ENCODE measurements at regions not wholly inside any gene's neighbourhood (a gene's known extent, or its start where the extent isn't known, plus 50 kb on each side); places are given as distances from the start of the nearest gene placed in this dataset.

GRCh38 chr2:17276220-17276619, 242.0 kb downstream of the RAD51AP2 start:
- Histone ChIP-seq H3K27me3 (no peaks in the 10 kb centered on the region), H3K4me2 (no peak overlapping the region), H4K20me1 (no peaks in the 10 kb centered on the region), H3K9ac (no peak overlapping the region), H3K9me3 (replicated peaks in 1 of 11) (peaks cover 0 to 9% (median 0%) of the 10 kb centered on the region in 11 experiments; a peak in 1 of 22 replicates), H3K4me3 (no peak overlapping the region), H3K36me3 (no peaks in the 10 kb centered on the region), H3K4me1 (peaks cover 0 to 27% (median 3%) of the 10 kb centered on the region in 10 experiments; a peak in 10 of 20 replicates), H3K27ac (no peak overlapping the region)
- TF ChIP-seq Cebpa-rat (IDR thresholded peaks at IDR 0.05) = no peak

DNA sequence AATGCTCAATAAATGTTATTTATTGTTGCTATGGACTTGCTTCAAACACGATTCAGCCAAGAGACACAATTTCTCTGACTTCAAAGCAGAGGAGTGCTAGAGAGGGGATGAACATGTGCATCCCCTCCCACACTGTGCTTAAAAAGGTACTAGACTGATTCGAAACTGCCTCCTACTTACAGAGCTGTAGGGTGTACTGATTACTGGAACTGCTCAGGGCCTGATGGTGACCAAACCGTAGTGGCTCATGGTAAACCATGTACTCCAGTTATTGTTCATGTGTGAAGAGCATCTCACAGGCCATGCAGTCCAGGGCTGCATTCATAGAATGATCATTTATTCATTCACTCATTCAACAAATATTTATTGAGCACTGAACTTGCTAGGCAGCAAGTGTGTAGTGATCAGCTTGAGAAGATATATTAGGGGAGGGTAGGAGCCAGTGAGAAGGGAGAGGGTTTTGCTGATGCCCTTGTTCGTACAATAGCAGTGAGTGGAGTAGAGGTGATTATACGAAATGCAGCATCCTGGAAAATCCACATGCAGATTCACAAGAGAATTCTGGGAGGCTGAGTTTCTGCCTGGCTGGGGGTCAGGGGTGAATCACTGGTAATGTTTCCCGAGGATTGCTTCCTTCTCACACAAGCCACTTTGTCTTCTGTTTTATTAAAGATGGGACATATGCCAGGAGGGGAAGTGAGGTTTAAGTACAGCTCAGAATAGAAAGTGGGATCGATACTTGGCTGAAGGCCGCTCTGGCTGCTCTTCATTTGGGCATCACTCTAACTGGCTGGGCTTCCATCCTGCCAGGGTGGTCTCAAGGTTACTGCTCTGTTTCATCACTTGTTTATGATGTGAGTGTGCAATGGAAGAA, 245.4 kb downstream of the RAD51AP2 start:
- H4K20me1 ChIP-seq = no peaks in the 10 kb centered on the region
- no peak for TF ChIP-seq Cebpa-rat (IDR thresholded peaks at IDR 0.05)

DNA sequence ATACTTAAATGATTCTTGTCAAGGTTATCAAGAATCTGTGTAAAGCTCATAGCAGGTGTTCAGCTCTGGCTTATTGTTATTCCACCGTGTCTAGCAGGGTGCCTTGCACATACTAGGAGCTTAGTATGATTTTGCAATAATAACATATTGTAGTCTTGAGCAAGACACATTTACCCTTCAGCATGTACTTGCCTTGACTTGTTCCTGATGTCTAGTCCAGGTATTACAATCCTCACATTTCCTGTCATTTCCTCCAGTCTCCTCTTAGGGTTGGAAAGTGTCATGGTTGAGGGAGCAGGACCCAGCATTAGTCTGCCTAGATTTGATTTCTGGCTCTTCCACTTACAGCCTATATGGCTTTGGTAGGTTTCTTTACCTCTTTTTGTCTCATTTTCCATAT, 246.1 kb downstream of the RAD51AP2 start:
- Histone ChIP-seq H3K27ac (peak overlapping the region in 2 of 11 experiments; percentile 61 to 74; a peak in 2 of 22 replicates), H3K4me3 (peak overlapping the region in 2 of 10 experiments; percentile 6; a peak in 2 of 20 replicates), H4K20me1 (no peaks in the 10 kb centered on the region), H3K36me3 (no peaks in the 10 kb centered on the region), H3K27me3 (no peaks in the 10 kb centered on the region), H3K9ac (no peak overlapping the region), H3K4me2 (peak overlapping the region in 3 of 11 experiments; percentile 60 to 82 (median 73); a peak in 5 of 22 replicates), H3K4me1 (peaks cover 0 to 44% (median 12%) of the 10 kb centered on the region in 10 experiments; a peak in 13 of 20 replicates), H3K9me3 (replicated peaks in 1 of 11) (peaks cover 0 to 9% (median 0%) of the 10 kb centered on the region in 11 experiments; a peak in 1 of 22 replicates)
- TF ChIP-seq Cebpa-rat (IDR thresholded peaks at IDR 0.05) = no peak

More for the DNA sequence above, 245.4 kb downstream of the RAD51AP2 start:
- Histone ChIP-seq H3K9me3 (replicated peaks in 1 of 11) (peaks cover 0 to 9% (median 0%) of the 10 kb centered on the region in 11 experiments; a peak in 1 of 22 replicates), H3K4me3 (no peak overlapping the region), H3K27me3 (no peaks in the 10 kb centered on the region), H3K4me2 (peak overlapping the region in 3 of 11 experiments; percentile 14 to 82 (median 73); a peak in 5 of 22 replicates), H3K36me3 (no peaks in the 10 kb centered on the region), H3K4me1 (peaks cover 0 to 44% (median 12%) of the 10 kb centered on the region in 10 experiments; a peak in 13 of 20 replicates), H3K27ac (peak overlapping the region in 2 of 11 experiments; percentile 1 to 61; a peak in 2 of 22 replicates), H3K9ac (no peak overlapping the region)

GRCh38 chr2:17271416-17271815, 246.8 kb downstream of the RAD51AP2 start:
- Histone ChIP-seq H3K27me3 (no peaks in the 10 kb centered on the region), H3K9ac (no peak overlapping the region), H3K36me3 (no peaks in the 10 kb centered on the region), H3K4me1 (peaks cover 0 to 44% (median 12%) of the 10 kb centered on the region in 10 experiments; a peak in 13 of 20 replicates), H3K4me3 (peak overlapping the region in 2 of 10 experiments; percentile 6; a peak in 2 of 20 replicates), H4K20me1 (no peaks in the 10 kb centered on the region), H3K27ac (peak overlapping the region in 5 of 11 experiments; percentile 39 to 74 (median 58); a peak in 7 of 22 replicates), H3K4me2 (peak overlapping the region in 9 of 11 experiments; percentile 28 to 82 (median 54); a peak in 16 of 22 replicates), H3K9me3 (replicated peaks in 1 of 11) (peaks cover 0 to 9% (median 0%) of the 10 kb centered on the region in 11 experiments; a peak in 1 of 22 replicates)
- no peak for TF ChIP-seq Cebpa-rat (IDR thresholded peaks at IDR 0.05)

DNA sequence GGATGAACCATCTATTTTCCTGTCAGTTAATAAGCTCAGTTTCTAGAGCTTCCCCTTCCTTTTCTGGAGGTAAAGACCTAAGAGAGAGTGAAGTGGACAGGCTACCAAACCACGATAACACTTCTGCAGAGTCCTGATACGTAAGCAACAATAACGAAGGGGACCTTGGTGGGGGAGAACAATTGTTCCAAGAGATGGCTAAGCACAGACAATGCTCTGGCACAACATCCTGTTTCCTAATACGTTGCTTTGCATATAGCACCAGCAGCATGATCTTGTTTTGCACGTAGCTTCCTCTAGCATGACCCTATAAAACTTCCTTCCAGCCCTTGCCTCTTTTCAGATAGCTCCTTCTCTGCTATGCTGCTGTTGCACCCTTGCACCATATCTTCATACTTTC, 247.3 kb downstream of the RAD51AP2 start:
- Histone ChIP-seq H3K36me3 (no peaks in the 10 kb centered on the region), H3K27ac (peak overlapping the region in 7 of 11 experiments; percentile 44 to 84 (median 63); a peak in 15 of 22 replicates), H3K27me3 (no peaks in the 10 kb centered on the region), H3K4me3 (no peak overlapping the region), H4K20me1 (no peaks in the 10 kb centered on the region), H3K9ac (peak overlapping the region in 2 of 11 experiments; percentile 31 to 40; a peak in 2 of 22 replicates), H3K4me2 (peak overlapping the region in 9 of 11 experiments; percentile 28 to 82 (median 54); a peak in 16 of 22 replicates), H3K4me1 (peaks cover 0 to 44% (median 12%) of the 10 kb centered on the region in 10 experiments; a peak in 13 of 20 replicates), H3K9me3 (replicated peaks in 1 of 11) (peaks cover 0 to 3% (median 0%) of the 10 kb centered on the region in 11 experiments; a peak in 1 of 22 replicates)
- TF ChIP-seq Cebpa-rat (IDR thresholded peaks at IDR 0.05) = no peak

- peaks cover 0 to 12% (median 7%) of the 10 kb centered on the region in 10 experiments; a peak in 11 of 20 replicates for H3K4me1 ChIP-seq
- TF ChIP-seq Cebpa-rat (IDR thresholded peaks at IDR 0.05) = no peak
- H3K36me3 ChIP-seq = no peaks in the 10 kb centered on the region
- H3K4me3 ChIP-seq = no peak overlapping the region
- H3K4me2 ChIP-seq = peak overlapping the region in 7 of 11 experiments; percentile 9 to 48 (median 30); a peak in 10 of 22 replicates
- no peak overlapping the region for H3K9ac ChIP-seq
- H3K27me3 ChIP-seq = no peaks in the 10 kb centered on the region
- H4K20me1 ChIP-seq = no peaks in the 10 kb centered on the region
- H3K27ac ChIP-seq = no peak overlapping the region
- no peaks in the 10 kb centered on the region for H3K9me3 ChIP-seq (replicated peaks in 1 of 11)
Measured at GRCh38 chr2:17263570-17263968, 254.7 kb downstream of the RAD51AP2 start.

- no peak overlapping the region for H3K27ac ChIP-seq
- no peaks in the 10 kb centered on the region for H3K27me3 ChIP-seq
- no peak overlapping the region for H3K9ac ChIP-seq
- no peak overlapping the region for H3K4me3 ChIP-seq
- H3K4me2 ChIP-seq = peak overlapping the region in 6 of 11 experiments; percentile 14 to 48 (median 34); a peak in 8 of 22 replicates
- no peaks in the 10 kb centered on the region for H3K36me3 ChIP-seq
- no peaks in the 10 kb centered on the region for H4K20me1 ChIP-seq
- H3K4me1 ChIP-seq = peaks cover 0 to 12% (median 7%) of the 10 kb centered on the region in 10 experiments; a peak in 11 of 20 replicates
- TF ChIP-seq Cebpa-rat (IDR thresholded peaks at IDR 0.05) = no peak
- no peaks in the 10 kb centered on the region for H3K9me3 ChIP-seq (replicated peaks in 1 of 11)
Measured at GRCh38 chr2:17262854-17263569, 255.2 kb downstream of the RAD51AP2 start.

DNA sequence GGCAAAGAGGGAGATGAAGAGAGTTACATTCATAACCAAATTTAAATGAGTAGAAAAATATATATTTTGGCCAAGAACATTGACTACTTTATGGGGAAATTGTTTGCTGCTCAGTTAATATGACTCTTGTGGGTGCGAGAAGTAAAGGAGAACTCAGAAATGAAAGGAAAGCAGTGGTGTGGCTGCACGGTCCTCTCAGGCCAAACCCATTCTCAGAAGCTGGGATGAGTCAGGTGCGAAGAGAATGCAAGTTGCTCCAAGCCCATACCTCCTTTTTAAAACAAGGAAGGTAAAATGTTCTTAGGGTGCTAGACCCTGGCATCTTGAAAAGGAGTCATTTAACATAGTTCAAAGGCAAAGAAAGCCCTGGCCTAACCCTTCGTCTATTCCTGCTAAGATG, 258.6 kb downstream of the RAD51AP2 start:
- no peak overlapping the region for H3K9ac ChIP-seq
- no peaks in the 10 kb centered on the region for H3K9me3 ChIP-seq (replicated peaks in 1 of 11)
- peaks cover 3 to 13% (median 9%) of the 10 kb centered on the region in 10 experiments; a peak in 15 of 20 replicates for H3K4me1 ChIP-seq
- no peaks in the 10 kb centered on the region for H4K20me1 ChIP-seq
- no peak for TF ChIP-seq Cebpa-rat (IDR thresholded peaks at IDR 0.05)
- H3K27me3 ChIP-seq = no peaks in the 10 kb centered on the region
- H3K4me3 ChIP-seq = no peak overlapping the region
- no peaks in the 10 kb centered on the region for H3K36me3 ChIP-seq
- no peak overlapping the region for H3K4me2 ChIP-seq
- H3K27ac ChIP-seq = no peak overlapping the region

Data from BLaER1 treated with 17β-estradiol and CSF1 and Interleukin-3, amounts not matched to agents 10 nM and 100 nM (cell line).